OCI-LY1 (cell line): ENCODE measurements at regions not wholly inside any gene's neighbourhood (a gene's known extent, or its start where the extent isn't known, plus 50 kb on each side); places are given as distances from the start of the nearest gene placed in this dataset.
"Not testable (repeated sequence)": the region's sequence is repeated elsewhere in the genome, so short reads cannot be mapped to it uniquely, and the experiment has no call there.

ENCODE experiments used
- H2AFZ ChIP-seq: fragments of 200-600 bp; sonication (generic), shearing (Covaris generic); 2 replicates; pipeline ENCODE4 v1.6.0; 2014; ENCODE audit warnings: antibody characterized with exemption, mild to moderate bottlenecking, low read length
- H3F3A ChIP-seq: fragments of 200-600 bp; sonication (generic), shearing (Covaris generic); 2 replicates; pipeline ENCODE4 v1.6.0; 2014; ENCODE audit warnings: mild to moderate bottlenecking, antibody characterized with exemption, low read length, moderate library complexity; ENCODE audit not compliant: insufficient read depth
- H3K27ac ChIP-seq: fragments of 200-600 bp; sonication (generic); 2 replicates; pipeline ENCODE4 v1.5.1; 2014; ENCODE audit warnings: low read length, mixed run types, mild to moderate bottlenecking, low read depth; ENCODE audit not compliant: poor library complexity, severe bottlenecking
- H3K27me3 ChIP-seq: fragments of 200-600 bp; sonication (generic); 2 replicates; pipeline ENCODE4 v1.6.0; 2014; ENCODE audit warnings: antibody characterized with exemption, mild to moderate bottlenecking, low read length, moderate library complexity; ENCODE audit not compliant: insufficient read depth
- H3K36me3 ChIP-seq: fragments of 200-600 bp; sonication (generic); 2 replicates; pipeline ENCODE4 v1.6.1; 2014; ENCODE audit warnings: mild to moderate bottlenecking, antibody characterized with exemption, low read length, moderate library complexity, mixed read lengths; ENCODE audit not compliant: insufficient read depth
- H3K4me1 ChIP-seq: fragments of 200-600 bp; sonication (generic); 2 replicates; pipeline ENCODE4 v1.5.1; 2014; ENCODE audit warnings: mild to moderate bottlenecking, low read length, moderate library complexity; ENCODE audit not compliant: insufficient read depth, severe bottlenecking
- H3K4me2 ChIP-seq: fragments of 200-600 bp; sonication (generic), shearing (Covaris generic); 2 replicates; pipeline ENCODE4 v1.6.1; 2014; ENCODE audit warnings: low read length
- H3K4me3 ChIP-seq: fragments of 200-600 bp; sonication (generic); 2 replicates; pipeline ENCODE4 v1.5.1; 2014; ENCODE audit warnings: low read length, low read depth, mild to moderate bottlenecking, mixed read lengths; ENCODE audit not compliant: poor library complexity, severe bottlenecking
- H3K79me2 ChIP-seq: fragments of 200-600 bp; shearing (Covaris generic); 2 replicates; pipeline ENCODE4 v1.6.1; 2016; ENCODE audit warnings: mixed run types, low read length, mixed read lengths; ENCODE audit not compliant: insufficient read depth
- H3K9ac ChIP-seq: fragments of 200-600 bp; sonication (generic), shearing (Covaris generic); 2 replicates; pipeline ENCODE4 v1.6.1; 2014; ENCODE audit warnings: mild to moderate bottlenecking, low read length, mixed read lengths
- H3K9me2 ChIP-seq: fragments of 200-600 bp; sonication (generic), shearing (Covaris generic); 2 replicates; pipeline ENCODE4 v1.6.1; 2014; ENCODE audit warnings: low read depth, mild to moderate bottlenecking, low read length, mixed read lengths
- H3K9me3 ChIP-seq: fragments of 200-600 bp; shearing (Covaris generic); 2 replicates; pipeline ENCODE4 v1.6.1; 2014; ENCODE audit warnings: low read length, mixed read lengths
- H4K20me1 ChIP-seq: fragments of 200-600 bp; sonication (generic), shearing (Covaris generic); 2 replicates; pipeline ENCODE4 v1.6.0; 2016; ENCODE audit warnings: mild to moderate bottlenecking, low read length; ENCODE audit not compliant: insufficient read depth

- not testable (repeated sequence) for H3K36me3 ChIP-seq, H3K4me2 ChIP-seq, H3K9me3 ChIP-seq, H3K9ac ChIP-seq, H3K4me3 ChIP-seq, H4K20me1 ChIP-seq, H3K4me1 ChIP-seq, H3K27ac ChIP-seq, H3K27me3 ChIP-seq, H3K9me2 ChIP-seq, H2AFZ ChIP-seq, H3K79me2 ChIP-seq, H3F3A ChIP-seq
Measured at GRCh38 chr2:91527056-91527455, 2835.6 kb downstream of the RPIA start.

- not testable (repeated sequence) for H3K4me2 ChIP-seq, H2AFZ ChIP-seq, H3K9ac ChIP-seq, H3K79me2 ChIP-seq, H3K4me1 ChIP-seq, H3K27ac ChIP-seq, H3K36me3 ChIP-seq, H4K20me1 ChIP-seq, H3K9me3 ChIP-seq, H3K4me3 ChIP-seq, H3F3A ChIP-seq, H3K27me3 ChIP-seq, H3K9me2 ChIP-seq
Measured at GRCh38 chr2:91527491-91528031, 2836.1 kb downstream of the RPIA start.

GRCh38 chr2:91528361-91528760 lies 2836.9 kb downstream of the RPIA start:
- not testable (repeated sequence) for H3K27me3 ChIP-seq, H3K9me2 ChIP-seq, H3K27ac ChIP-seq, H4K20me1 ChIP-seq, H2AFZ ChIP-seq, H3K9ac ChIP-seq, H3K4me1 ChIP-seq, H3K36me3 ChIP-seq, H3K9me3 ChIP-seq, H3K4me2 ChIP-seq, H3K4me3 ChIP-seq, H3K79me2 ChIP-seq, H3F3A ChIP-seq

DNA sequence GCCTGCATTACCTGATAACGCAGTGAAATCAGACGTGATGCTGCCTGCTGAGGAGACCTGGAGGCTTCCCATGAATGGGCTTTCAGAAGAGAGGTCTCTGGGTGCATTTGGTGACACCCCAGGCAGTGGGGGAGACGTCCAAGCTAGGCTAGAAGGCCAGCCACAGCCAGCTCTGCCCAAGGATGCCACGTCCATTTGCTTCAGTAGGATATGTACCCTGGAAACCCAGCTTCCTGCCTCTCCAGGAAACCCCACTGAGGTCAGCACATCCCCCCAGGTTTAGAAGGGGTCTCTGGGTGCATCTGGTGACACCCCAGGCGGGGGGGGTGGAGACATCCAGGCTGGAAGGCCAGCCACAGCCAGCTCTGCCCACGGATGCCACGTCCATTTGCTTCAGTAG lies 2844.6 kb downstream of the RPIA start:
- not testable (repeated sequence) for H3K79me2 ChIP-seq, H2AFZ ChIP-seq, H3K9ac ChIP-seq, H4K20me1 ChIP-seq, H3K27me3 ChIP-seq, H3K36me3 ChIP-seq, H3K9me2 ChIP-seq, H3K4me3 ChIP-seq, H3K4me2 ChIP-seq, H3K4me1 ChIP-seq, H3F3A ChIP-seq, H3K27ac ChIP-seq, H3K9me3 ChIP-seq

DNA sequence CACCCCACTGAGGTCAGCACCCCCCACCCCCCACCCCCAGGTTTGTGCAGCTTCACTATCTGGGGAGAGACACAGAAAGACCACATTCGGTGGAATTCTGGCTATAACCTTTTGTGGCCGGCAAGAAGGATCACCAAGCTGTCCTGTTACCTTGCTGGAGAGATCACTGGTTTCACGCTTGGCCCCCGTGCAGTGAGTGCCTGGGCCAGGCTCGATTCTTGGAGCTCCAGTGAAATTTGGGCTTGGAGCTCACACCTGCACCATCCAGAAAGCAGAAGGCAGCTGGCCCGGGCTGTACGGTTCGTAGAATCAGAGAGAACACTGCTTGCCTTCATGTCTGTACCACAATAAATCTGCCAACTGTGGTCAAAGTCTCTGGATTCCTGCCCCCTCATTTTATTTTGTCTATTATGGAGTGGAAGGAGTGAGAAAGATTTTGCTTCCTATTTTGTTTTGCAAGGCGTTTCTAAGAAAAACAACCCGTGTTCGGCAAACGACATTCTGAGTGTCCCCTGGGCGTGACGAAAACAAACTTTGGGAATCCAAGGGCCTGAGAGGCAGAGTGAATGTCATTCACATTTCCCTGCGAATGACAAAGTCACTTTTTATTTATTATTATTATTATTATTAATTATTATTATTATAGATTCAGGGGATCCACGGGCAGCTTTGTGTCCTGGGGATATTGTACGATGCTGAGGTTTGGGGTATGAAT lies 2845.2 kb downstream of the RPIA start:
- not testable (repeated sequence) for H4K20me1 ChIP-seq, H3K27me3 ChIP-seq, H3K9ac ChIP-seq, H3K9me3 ChIP-seq, H2AFZ ChIP-seq, H3K4me2 ChIP-seq, H3F3A ChIP-seq, H3K79me2 ChIP-seq, H3K9me2 ChIP-seq, H3K4me3 ChIP-seq, H3K4me1 ChIP-seq, H3K27ac ChIP-seq, H3K36me3 ChIP-seq

DNA sequence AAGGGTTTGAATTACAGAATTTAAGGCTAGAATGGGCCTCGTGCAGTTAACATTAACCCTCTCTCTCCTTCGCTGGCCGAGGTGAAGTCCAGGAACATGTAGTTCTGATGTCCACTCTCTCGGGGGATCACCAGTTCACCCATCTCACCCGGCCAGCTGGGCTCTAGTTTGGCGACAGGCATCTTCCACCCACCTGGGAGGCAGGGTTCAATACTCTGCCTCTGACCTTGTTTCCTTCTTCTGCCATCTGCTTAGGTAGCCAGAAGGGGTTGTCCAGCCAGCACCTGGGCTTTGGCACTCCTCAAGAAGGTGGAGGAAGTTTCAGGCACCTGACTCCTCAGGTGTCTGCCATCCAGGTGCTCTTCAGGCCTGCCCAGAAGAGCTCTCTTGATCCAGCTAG lies 2857.8 kb downstream of the RPIA start:
- not testable (repeated sequence) for H3K27ac ChIP-seq, H4K20me1 ChIP-seq, H3K4me1 ChIP-seq, H3K4me2 ChIP-seq, H3K79me2 ChIP-seq, H3F3A ChIP-seq, H3K27me3 ChIP-seq, H3K9me2 ChIP-seq, H3K36me3 ChIP-seq, H3K9ac ChIP-seq, H3K4me3 ChIP-seq, H3K9me3 ChIP-seq, H2AFZ ChIP-seq

DNA sequence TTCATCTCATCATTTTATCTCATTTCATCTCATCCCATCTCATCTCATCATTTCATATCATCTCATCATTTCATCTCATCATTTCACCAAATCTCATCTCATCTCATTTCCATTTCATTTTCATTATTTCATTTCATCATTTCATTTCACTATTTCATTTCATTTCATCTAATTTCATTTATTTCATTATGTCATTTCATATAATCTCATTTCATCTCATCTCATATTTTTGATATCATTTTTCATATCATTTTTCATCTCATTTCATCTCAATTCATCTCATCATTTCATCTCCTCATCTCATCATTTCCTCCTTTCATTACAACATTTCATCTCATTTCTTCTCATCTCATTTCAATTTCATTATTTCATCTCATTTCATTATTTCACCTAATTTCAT lies 2866.8 kb downstream of the RPIA start:
- not testable (repeated sequence) for H3K4me3 ChIP-seq, H3K27ac ChIP-seq, H3K4me1 ChIP-seq, H3K9me3 ChIP-seq, H4K20me1 ChIP-seq, H3F3A ChIP-seq, H3K27me3 ChIP-seq, H3K9me2 ChIP-seq, H2AFZ ChIP-seq, H3K79me2 ChIP-seq, H3K4me2 ChIP-seq, H3K36me3 ChIP-seq, H3K9ac ChIP-seq

GRCh38 chr2:91559269-91559668 lies 2867.8 kb downstream of the RPIA start:
- H4K20me1 ChIP-seq, H3K27me3 ChIP-seq, H3K9ac ChIP-seq, H3K36me3 ChIP-seq, H3K79me2 ChIP-seq, H3F3A ChIP-seq, H3K4me3 ChIP-seq, H3K9me3 ChIP-seq, H3K4me2 ChIP-seq, H2AFZ ChIP-seq, H3K4me1 ChIP-seq, H3K27ac ChIP-seq, H3K9me2 ChIP-seq: not testable (repeated sequence)
